ENCODE measurements at regions not wholly inside any gene's neighbourhood (a gene's known extent, or its start where the extent isn't known, plus 50 kb on each side); places are given as distances from the start of the nearest gene placed in this dataset.

- Histone ChIP-seq H3K9me3 (ENCODE audit: low read depth) (no peaks in the 10 kb centered on the region), H3F3A (ENCODE audit: insufficient read depth) (no peaks in the 10 kb centered on the region), H3K9ac (no peak overlapping the region), H3K4me1 (ENCODE audit: insufficient read depth) (no peaks in the 10 kb centered on the region), H3K27me3 (replicated peaks; ENCODE audit: insufficient read depth) (no peaks in the 10 kb centered on the region; the same call in 1 of the 2 replicates), H2AFZ (no peak overlapping the region), H3K79me2 (ENCODE audit: insufficient read depth) (no peaks in the 10 kb centered on the region), H3K4me2 (ENCODE audit: unreplicated experiment) (no peak overlapping the region), H3K4me3 (no peak overlapping the region), H4K20me1 (ENCODE audit: insufficient read depth) (no peaks in the 10 kb centered on the region), H3K27ac (no peak overlapping the region), H3K9me2 (ENCODE audit: insufficient read depth) (no peaks in the 10 kb centered on the region), H3K36me3 (ENCODE audit: low read depth) (no peaks in the 10 kb centered on the region)
- 61 to 68% methylated on average over 3 of the region's 3 CpGs for WGBS, 2 experiments (ENCODE audit: low coverage in 1 of 2, low lambda C conversion rate in 2 of 2, missing lambda C conversion rate in 2 of 2)
- in situ Hi-C loops (cut with MboI): no loop called here
- no peak for DNase-seq
- TF ChIP-seq EZH2phosphoT487 (IDR thresholded peaks at IDR 0.05; ENCODE audit: insufficient read depth, low read depth) (no peak), EZH2 (IDR thresholded peaks at IDR 0.05; ENCODE audit: insufficient read depth, poor library complexity, severe bottlenecking) (no peak)
Measured at GRCh38 chr13:76329004-76329403, 557.2 kb downstream of the KCTD12 start.

- no peaks in the 10 kb centered on the region for H3K79me2 ChIP-seq (ENCODE audit: insufficient read depth)
- no peak overlapping the region for H3K4me3 ChIP-seq
- no peaks in the 10 kb centered on the region for H3K36me3 ChIP-seq (ENCODE audit: low read depth)
- H3F3A ChIP-seq (ENCODE audit: insufficient read depth): no peaks in the 10 kb centered on the region
- H3K4me2 ChIP-seq (ENCODE audit: unreplicated experiment): no peak overlapping the region
- no peaks in the 10 kb centered on the region for H3K9me3 ChIP-seq (ENCODE audit: low read depth)
- in situ Hi-C loops (cut with MboI): no loop called here
- no peaks in the 10 kb centered on the region for H3K9me2 ChIP-seq (ENCODE audit: insufficient read depth)
- no peak for TF ChIP-seq EZH2 (IDR thresholded peaks at IDR 0.05; ENCODE audit: insufficient read depth, poor library complexity, severe bottlenecking)
- no peak for TF ChIP-seq EZH2phosphoT487 (IDR thresholded peaks at IDR 0.05; ENCODE audit: insufficient read depth, low read depth)
- H3K9ac ChIP-seq: no peak overlapping the region
- 7 to 8% methylated on average over 1 of the region's 1 CpG for WGBS, 2 experiments (ENCODE audit: low coverage in 1 of 2, low lambda C conversion rate in 2 of 2, missing lambda C conversion rate in 2 of 2)
- H3K4me1 ChIP-seq (ENCODE audit: insufficient read depth): no peaks in the 10 kb centered on the region
- no peak for DNase-seq
- no peaks in the 10 kb centered on the region for H4K20me1 ChIP-seq (ENCODE audit: insufficient read depth)
- no peak overlapping the region for H2AFZ ChIP-seq
- no peak overlapping the region for H3K27ac ChIP-seq
- no peaks in the 10 kb centered on the region for H3K27me3 ChIP-seq (replicated peaks; ENCODE audit: insufficient read depth)
Measured at GRCh38 chr13:76326343-76326742, 559.9 kb downstream of the KCTD12 start.

- Histone ChIP-seq H3K36me3 (ENCODE audit: low read depth) (no peaks in the 10 kb centered on the region), H3K9me2 (ENCODE audit: insufficient read depth) (no peaks in the 10 kb centered on the region), H3F3A (ENCODE audit: insufficient read depth) (no peaks in the 10 kb centered on the region), H3K4me3 (no peak overlapping the region), H3K79me2 (ENCODE audit: insufficient read depth) (no peaks in the 10 kb centered on the region), H2AFZ (no peak overlapping the region), H3K9ac (no peak overlapping the region), H4K20me1 (ENCODE audit: insufficient read depth) (no peaks in the 10 kb centered on the region), H3K4me1 (ENCODE audit: insufficient read depth) (no peaks in the 10 kb centered on the region), H3K27ac (no peak overlapping the region), H3K9me3 (ENCODE audit: low read depth) (no peaks in the 10 kb centered on the region), H3K4me2 (ENCODE audit: unreplicated experiment) (no peak overlapping the region), H3K27me3 (replicated peaks; ENCODE audit: insufficient read depth) (no peaks in the 10 kb centered on the region)
- in situ Hi-C loops (cut with MboI): no loop called here
- TF ChIP-seq EZH2 (IDR thresholded peaks at IDR 0.05; ENCODE audit: insufficient read depth, poor library complexity, severe bottlenecking) (no peak), EZH2phosphoT487 (IDR thresholded peaks at IDR 0.05; ENCODE audit: insufficient read depth, low read depth) (no peak)
- no peak for DNase-seq
Measured at GRCh38 chr13:76319921-76320320, 566.3 kb downstream of the KCTD12 start.

GRCh38 chr13:76316998-76317527 lies 569.1 kb downstream of the KCTD12 start:
- no peaks in the 10 kb centered on the region for H4K20me1 ChIP-seq (ENCODE audit: insufficient read depth)
- no peaks in the 10 kb centered on the region for H3K4me1 ChIP-seq (ENCODE audit: insufficient read depth)
- H3K36me3 ChIP-seq (ENCODE audit: low read depth): no peaks in the 10 kb centered on the region
- H2AFZ ChIP-seq: no peak overlapping the region
- H3K27ac ChIP-seq: no peak overlapping the region
- H3F3A ChIP-seq (ENCODE audit: insufficient read depth): no peaks in the 10 kb centered on the region
- no peak overlapping the region for H3K4me3 ChIP-seq
- in situ Hi-C loops (cut with MboI): no loop called here
- no peaks in the 10 kb centered on the region for H3K9me3 ChIP-seq (ENCODE audit: low read depth)
- H3K79me2 ChIP-seq (ENCODE audit: insufficient read depth): no peaks in the 10 kb centered on the region
- DNase-seq: no peak
- TF ChIP-seq EZH2 (IDR thresholded peaks at IDR 0.05; ENCODE audit: insufficient read depth, poor library complexity, severe bottlenecking) (no peak), EZH2phosphoT487 (IDR thresholded peaks at IDR 0.05; ENCODE audit: insufficient read depth, low read depth) (no peak)
- H3K9me2 ChIP-seq (ENCODE audit: insufficient read depth): no peaks in the 10 kb centered on the region
- H3K27me3 ChIP-seq (replicated peaks; ENCODE audit: insufficient read depth): no peaks in the 10 kb centered on the region
- H3K9ac ChIP-seq: no peak overlapping the region
- no peak overlapping the region for H3K4me2 ChIP-seq (ENCODE audit: unreplicated experiment)

- H3K9ac ChIP-seq: no peak overlapping the region
- no peaks in the 10 kb centered on the region for H4K20me1 ChIP-seq (ENCODE audit: insufficient read depth)
- no peaks in the 10 kb centered on the region for H3K9me3 ChIP-seq (ENCODE audit: low read depth)
- no peaks in the 10 kb centered on the region for H3F3A ChIP-seq (ENCODE audit: insufficient read depth)
- no peaks in the 10 kb centered on the region for H3K27me3 ChIP-seq (replicated peaks; ENCODE audit: insufficient read depth)
- no peak overlapping the region for H2AFZ ChIP-seq
- no peaks in the 10 kb centered on the region for H3K9me2 ChIP-seq (ENCODE audit: insufficient read depth)
- no peaks in the 10 kb centered on the region for H3K36me3 ChIP-seq (ENCODE audit: low read depth)
- no peaks in the 10 kb centered on the region for H3K79me2 ChIP-seq (ENCODE audit: insufficient read depth)
- in situ Hi-C loops (cut with MboI): no loop called here
- TF ChIP-seq EZH2 (IDR thresholded peaks at IDR 0.05; ENCODE audit: insufficient read depth, poor library complexity, severe bottlenecking) (no peak), EZH2phosphoT487 (IDR thresholded peaks at IDR 0.05; ENCODE audit: insufficient read depth, low read depth) (no peak)
- H3K4me2 ChIP-seq (ENCODE audit: unreplicated experiment): no peak overlapping the region
- H3K27ac ChIP-seq: no peak overlapping the region
- H3K4me1 ChIP-seq (ENCODE audit: insufficient read depth): no peaks in the 10 kb centered on the region
- no peak for DNase-seq
- WGBS, 2 experiments (ENCODE audit: low coverage in 1 of 2, low lambda C conversion rate in 2 of 2, missing lambda C conversion rate in 2 of 2): 56 to 74% methylated on average over 6 of the region's 6 CpGs
- no peak overlapping the region for H3K4me3 ChIP-seq
Measured at GRCh38 chr13:76314495-76314894, 571.7 kb downstream of the KCTD12 start.
